ENCODE measurements at regions not wholly inside any gene's neighbourhood (a gene's known extent, or its start where the extent isn't known, plus 50 kb on each side); places are given as distances from the start of the nearest gene placed in this dataset.
A peak's percentile ranks its signal among the peaks of the same experiment; 100 is the strongest.
"Not testable (repeated sequence)": the region's sequence is repeated elsewhere in the genome, so short reads cannot be mapped to it uniquely, and the experiment has no call there.

GRCh38 chr9:713091-713490, 128.4 kb upstream of the DMRT1 start:
- DNase-seq (ENCODE audit: low spot score): no peak

DNA sequence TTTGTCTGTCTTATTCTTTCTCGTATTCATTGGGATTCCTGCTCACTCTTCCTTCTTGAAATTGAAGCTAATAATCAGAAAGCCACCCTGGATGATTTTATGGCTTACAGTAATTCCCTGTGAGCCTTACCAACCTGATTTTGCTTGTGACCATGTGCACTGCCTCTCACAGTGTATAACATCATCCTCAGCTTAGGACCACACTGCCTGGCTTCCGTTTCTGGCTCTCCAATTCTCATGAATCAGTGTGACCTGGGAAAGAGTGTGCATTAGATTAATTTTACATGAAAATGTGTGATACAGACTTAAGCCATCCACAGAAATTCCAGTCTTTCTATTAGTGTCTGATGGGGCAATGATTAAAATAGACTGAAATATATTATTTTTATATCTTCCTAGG, 126.8 kb upstream of the DMRT1 start:
- DNase-seq (ENCODE audit: low spot score): no peak

DNA sequence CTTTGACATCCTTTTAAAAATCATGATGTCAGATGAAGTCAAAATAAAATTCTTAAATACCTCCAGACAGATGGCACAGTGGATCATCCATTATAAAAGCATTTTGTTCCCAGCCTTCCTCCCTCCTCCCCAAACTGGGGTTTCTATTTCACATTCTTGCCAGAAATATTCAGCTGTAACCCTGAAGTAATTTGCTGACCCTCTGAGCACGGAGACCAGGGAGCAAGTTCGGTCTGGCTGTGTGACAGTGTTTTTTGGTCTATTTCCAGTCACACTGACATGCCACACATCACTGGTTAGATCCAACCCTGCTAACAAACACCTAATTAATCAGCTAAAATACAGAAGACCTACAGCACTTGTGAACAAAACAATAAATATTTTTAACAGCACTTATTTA, 126.2 kb upstream of the DMRT1 start:
- DNase-seq (ENCODE audit: low spot score): no peak

DNA sequence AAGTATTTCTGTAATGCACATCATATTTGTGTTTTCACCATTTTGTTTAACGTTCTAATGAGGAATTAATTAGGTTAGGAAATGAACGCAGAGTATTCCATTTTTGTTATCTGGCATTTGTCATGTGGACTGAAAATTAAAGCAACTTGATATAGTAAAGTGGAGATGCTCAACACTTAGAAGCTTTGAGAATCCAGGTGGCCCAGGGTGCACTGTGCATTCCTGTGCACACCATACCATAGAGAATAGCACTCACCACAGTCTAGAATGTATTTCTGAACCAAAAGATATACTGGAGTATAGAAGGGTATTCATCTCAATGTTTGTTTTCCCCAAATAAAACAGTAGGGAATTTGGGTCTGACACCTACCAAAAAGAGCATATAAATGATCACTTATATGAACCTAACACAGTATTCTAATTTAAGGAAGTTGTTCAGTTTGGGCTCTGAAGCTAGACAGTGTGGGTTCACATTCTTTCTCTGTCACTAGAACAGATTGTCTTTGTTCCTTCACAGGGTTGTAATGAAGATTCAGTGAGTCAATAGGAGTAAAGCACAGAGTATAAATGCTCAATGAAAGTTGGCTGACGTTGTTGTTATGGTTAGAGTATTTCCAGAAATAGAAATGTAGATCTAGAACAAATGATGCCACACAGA, 125.6 kb upstream of the DMRT1 start:
- DNase-seq (ENCODE audit: low spot score): no peak

DNA sequence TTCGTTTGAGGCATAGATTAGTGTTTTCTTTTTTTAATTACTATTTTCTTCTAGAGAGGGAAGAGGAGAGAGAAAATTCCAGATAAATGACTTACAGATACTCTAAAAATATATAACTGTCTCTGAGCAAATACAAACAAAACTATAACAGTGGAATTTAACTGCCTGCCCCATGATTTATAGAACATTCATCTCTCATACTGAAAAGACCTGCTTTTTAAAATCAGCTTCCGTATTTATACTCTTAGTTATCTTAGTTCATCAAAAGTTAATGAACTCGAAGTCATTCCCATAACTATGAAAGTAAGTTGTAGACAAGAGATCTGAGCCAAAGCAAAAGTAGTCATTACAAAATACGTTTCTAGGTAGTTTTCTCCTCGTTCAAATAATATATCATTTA, 123.8 kb upstream of the DMRT1 start:
- no peak for DNase-seq (ENCODE audit: low spot score)

GRCh38 chr9:720239-720881, 121.1 kb upstream of the DMRT1 start:
- DNase-seq (ENCODE audit: low spot score): no peak

GRCh38 chr9:722388-722980, 119.0 kb upstream of the DMRT1 start:
- DNase-seq (ENCODE audit: low spot score): no peak

DNA sequence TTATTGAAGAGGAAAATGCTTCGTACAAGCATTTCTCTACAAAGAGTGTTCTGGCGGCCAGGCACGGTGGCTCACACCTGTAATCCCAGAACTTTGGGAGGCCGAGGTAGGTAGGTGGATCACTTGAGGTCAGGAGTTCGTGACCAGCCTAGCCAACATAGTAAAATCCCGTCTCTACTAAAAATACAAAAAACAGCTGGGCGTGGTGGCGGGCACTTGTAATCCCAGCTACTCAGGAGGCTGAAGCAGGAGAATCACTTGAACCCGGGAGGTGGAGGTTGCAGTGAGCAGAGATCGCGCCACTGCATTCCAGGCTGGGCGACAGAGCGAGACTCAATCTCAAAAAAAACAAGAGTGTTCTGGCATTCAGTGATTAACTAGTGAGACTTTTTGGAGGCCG, 117.0 kb upstream of the DMRT1 start:
- DNase-seq (ENCODE audit: low spot score): not testable (repeated sequence)

GRCh38 chr9:726005-726404, 115.5 kb upstream of the DMRT1 start:
- no peak for DNase-seq (ENCODE audit: low spot score)

DNA sequence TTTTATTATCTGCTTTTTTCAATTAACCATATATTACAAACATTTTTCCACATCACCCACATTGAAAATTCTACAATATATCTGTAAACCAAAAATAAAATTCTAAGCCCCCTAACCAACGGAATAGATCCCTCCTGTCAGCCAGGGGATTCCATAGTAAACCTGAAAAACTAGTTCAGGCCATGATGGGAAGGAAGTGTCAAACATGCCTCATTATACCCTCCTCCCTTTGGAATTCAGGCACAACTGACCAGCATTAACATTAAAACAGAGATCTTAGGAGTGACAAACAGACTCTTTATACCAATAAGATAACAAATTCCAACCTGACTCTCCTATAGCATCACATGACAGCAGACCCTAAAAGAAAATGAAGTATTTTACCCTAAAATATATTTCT, 113.7 kb upstream of the DMRT1 start:
- no peak for DNase-seq (ENCODE audit: low spot score)

DNA sequence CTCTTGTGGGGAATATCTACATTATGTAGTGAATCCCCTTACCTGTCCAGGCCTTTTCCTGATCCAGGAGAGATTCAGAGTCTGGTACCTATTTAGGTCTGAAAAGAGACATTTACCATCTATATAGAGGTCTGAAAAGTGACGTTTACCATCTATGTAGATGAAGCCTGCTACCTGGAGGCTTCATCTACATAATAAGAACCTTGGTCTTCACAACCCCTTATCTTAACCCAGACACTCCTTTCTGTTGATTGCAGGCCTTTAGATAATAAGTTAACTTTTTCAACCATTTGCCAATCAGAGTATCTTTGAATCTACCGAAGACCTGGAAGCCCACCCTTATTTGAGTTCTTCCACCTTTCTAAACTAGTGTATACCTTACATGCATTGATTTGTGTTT, 113.0 kb upstream of the DMRT1 start:
- no peak for DNase-seq (ENCODE audit: low spot score)

DNA sequence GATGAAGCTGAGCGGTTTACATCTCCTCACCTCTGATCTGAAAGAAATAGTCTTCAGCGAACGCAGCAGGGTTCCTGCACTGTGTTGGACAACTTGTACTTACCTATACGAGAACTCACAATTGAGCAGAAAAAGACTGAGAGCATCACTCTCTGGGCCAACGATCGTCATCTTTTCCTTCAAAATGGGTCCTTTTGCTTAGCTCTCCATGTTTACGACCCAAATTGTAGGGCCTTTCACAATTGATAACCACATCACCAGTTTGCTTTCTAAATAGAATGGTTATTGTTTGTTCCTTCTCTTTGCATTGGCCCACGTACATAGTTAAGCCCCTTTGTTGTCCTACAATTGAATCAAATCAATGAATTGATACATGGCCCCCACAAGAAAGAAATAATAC, 110.0 kb upstream of the DMRT1 start:
- no peak for DNase-seq (ENCODE audit: low spot score)

GRCh38 chr9:734831-735511, 106.5 kb upstream of the DMRT1 start:
- peak; percentile 50 for DNase-seq (ENCODE audit: low spot score)

DNA sequence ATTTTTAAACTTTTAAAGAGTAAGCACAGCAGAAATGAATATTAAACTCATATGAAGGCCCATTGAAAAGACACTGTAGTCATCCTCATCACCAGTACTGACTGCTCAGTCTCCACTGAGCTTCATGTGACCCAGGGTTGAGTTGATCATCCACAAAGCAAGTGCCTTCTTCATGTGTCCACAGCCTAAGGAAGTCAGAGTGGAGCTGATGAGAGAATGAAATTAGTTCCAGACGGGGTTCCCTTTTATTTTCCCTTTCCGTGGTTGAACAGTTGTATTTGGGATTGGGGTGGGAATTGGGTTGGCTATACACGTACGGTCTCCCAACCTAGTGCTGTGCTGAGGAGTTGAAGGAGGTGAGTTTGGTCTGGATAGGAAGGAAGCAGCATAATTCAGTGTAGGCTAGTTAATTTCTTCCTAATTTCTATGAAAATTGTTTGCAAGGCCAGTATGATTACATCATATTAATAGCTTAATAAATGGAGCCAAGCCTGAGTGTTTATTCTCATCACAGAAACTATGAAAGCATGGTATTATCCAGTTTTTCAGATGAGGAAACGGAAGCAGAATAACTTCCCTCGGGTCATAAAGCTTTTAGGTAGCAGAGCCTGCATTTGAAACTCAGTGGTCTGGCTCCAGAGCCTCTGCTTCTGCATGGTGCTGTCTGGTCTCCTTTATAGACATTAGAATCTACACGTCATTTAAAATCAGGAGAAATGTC, 103.9 kb upstream of the DMRT1 start:
- DNase-seq (ENCODE audit: low spot score): no peak

- DNase-seq (ENCODE audit: low spot score): no peak
Measured at GRCh38 chr9:738209-738915, 103.1 kb upstream of the DMRT1 start.

GRCh38 chr9:739362-739761, 102.1 kb upstream of the DMRT1 start:
- DNase-seq (ENCODE audit: low spot score): no peak

GRCh38 chr9:740221-740620, 101.3 kb upstream of the DMRT1 start:
- DNase-seq (ENCODE audit: low spot score): no peak

- no peak for DNase-seq (ENCODE audit: low spot score)
Measured at GRCh38 chr9:742104-742503, 99.4 kb upstream of the DMRT1 start.

- DNase-seq (ENCODE audit: low spot score): no peak
Measured at GRCh38 chr9:742914-743589, 98.4 kb upstream of the DMRT1 start.

GRCh38 chr9:744046-744712, 97.3 kb upstream of the DMRT1 start:
- no peak for DNase-seq (ENCODE audit: low spot score)

Measured in mucosa of gallbladder (tissue), 1 donor.